ENCODE measurements at regions not wholly inside any gene's neighbourhood (a gene's known extent, or its start where the extent isn't known, plus 50 kb on each side); places are given as distances from the start of the nearest gene placed in this dataset.

GRCh38 chr4:138088449-138089208, 153.5 kb downstream of the SLC7A11 start:
- TF ChIP-seq CTCF (IDR thresholded peaks at IDR 0.05; ENCODE audit: insufficient read depth, low read length, severe bottlenecking): no peak
- DNase-seq (ENCODE audit: low read depth): no peak
- no peaks in the 10 kb centered on the region for H3K27me3 ChIP-seq (ENCODE audit: control insufficient read depth, insufficient read depth, low read length)
- H3K36me3 ChIP-seq (ENCODE audit: control insufficient read depth, insufficient read depth, low read length): no peaks in the 10 kb centered on the region
- H3K4me3 ChIP-seq (ENCODE audit: low read depth, low read length): no peak overlapping the region
- FAIRE-seq: no peak

GRCh38 chr4:138087066-138087719, 155.0 kb downstream of the SLC7A11 start:
- H3K36me3 ChIP-seq (ENCODE audit: control insufficient read depth, insufficient read depth, low read length): no peaks in the 10 kb centered on the region
- FAIRE-seq (no peak), DNase-seq (ENCODE audit: low read depth) (no peak)
- no peak for TF ChIP-seq CTCF (IDR thresholded peaks at IDR 0.05; ENCODE audit: insufficient read depth, low read length, severe bottlenecking)
- H3K27me3 ChIP-seq (ENCODE audit: control insufficient read depth, insufficient read depth, low read length): no peaks in the 10 kb centered on the region
- no peak overlapping the region for H3K4me3 ChIP-seq (ENCODE audit: low read depth, low read length)

GRCh38 chr4:138086611-138087041, 155.5 kb downstream of the SLC7A11 start:
- Histone ChIP-seq H3K36me3 (ENCODE audit: control insufficient read depth, insufficient read depth, low read length) (no peaks in the 10 kb centered on the region), H3K4me3 (ENCODE audit: low read depth, low read length) (no peak overlapping the region), H3K27me3 (ENCODE audit: control insufficient read depth, insufficient read depth, low read length) (no peaks in the 10 kb centered on the region)
- no peak for DNase-seq (ENCODE audit: low read depth)
- no peak for FAIRE-seq
- TF ChIP-seq CTCF (IDR thresholded peaks at IDR 0.05; ENCODE audit: insufficient read depth, low read length, severe bottlenecking): no peak

GRCh38 chr4:138085736-138086305, 156.3 kb downstream of the SLC7A11 start:
- Histone ChIP-seq H3K36me3 (ENCODE audit: control insufficient read depth, insufficient read depth, low read length) (no peaks in the 10 kb centered on the region), H3K27me3 (ENCODE audit: control insufficient read depth, insufficient read depth, low read length) (no peaks in the 10 kb centered on the region), H3K4me3 (ENCODE audit: low read depth, low read length) (no peak overlapping the region)
- no peak for DNase-seq (ENCODE audit: low read depth)
- TF ChIP-seq CTCF (IDR thresholded peaks at IDR 0.05; ENCODE audit: insufficient read depth, low read length, severe bottlenecking): no peak
- FAIRE-seq: no peak

GRCh38 chr4:138078751-138079520, 163.2 kb downstream of the SLC7A11 start:
- DNase-seq (ENCODE audit: low read depth): no peak
- no peaks in the 10 kb centered on the region for H3K27me3 ChIP-seq (ENCODE audit: control insufficient read depth, insufficient read depth, low read length)
- H3K4me3 ChIP-seq (ENCODE audit: low read depth, low read length): no peak overlapping the region
- no peak for FAIRE-seq
- TF ChIP-seq CTCF (IDR thresholded peaks at IDR 0.05; ENCODE audit: insufficient read depth, low read length, severe bottlenecking): no peak
- H3K36me3 ChIP-seq (ENCODE audit: control insufficient read depth, insufficient read depth, low read length): no peaks in the 10 kb centered on the region

Measured in bronchial epithelial cell (primary cell).